HG03139 (cell line): ENCODE measurements at regions not wholly inside any gene's neighbourhood (a gene's known extent, or its start where the extent isn't known, plus 50 kb on each side); places are given as distances from the start of the nearest gene placed in this dataset.

Experiments used
- ATAC-seq: cut with Tn5 transposase; IDR thresholded peaks from one replicate; pipeline ENCODE4 v1.9.1; 2021; ENCODE audit not compliant: unreplicated experiment

DNA sequence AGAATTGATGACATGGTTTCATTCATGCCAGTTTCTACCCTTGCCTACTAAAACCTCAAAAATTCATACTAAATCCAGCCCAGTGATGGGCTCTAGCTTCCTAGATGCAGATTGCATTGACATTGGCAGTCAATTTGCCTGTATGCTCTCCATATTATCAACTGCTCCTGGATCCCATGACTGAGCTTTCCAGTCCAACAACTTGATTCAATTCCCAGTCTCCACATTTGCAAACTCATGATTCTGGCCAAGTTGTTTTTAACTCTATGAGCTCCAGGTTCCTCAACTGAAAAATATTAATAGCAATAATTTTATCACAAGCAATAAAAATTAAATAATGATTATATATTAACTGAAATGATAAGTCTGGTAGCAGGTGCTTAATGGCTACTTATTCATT is 51.0 kb upstream of the DSC1 start:
- no peak for ATAC-seq

DNA sequence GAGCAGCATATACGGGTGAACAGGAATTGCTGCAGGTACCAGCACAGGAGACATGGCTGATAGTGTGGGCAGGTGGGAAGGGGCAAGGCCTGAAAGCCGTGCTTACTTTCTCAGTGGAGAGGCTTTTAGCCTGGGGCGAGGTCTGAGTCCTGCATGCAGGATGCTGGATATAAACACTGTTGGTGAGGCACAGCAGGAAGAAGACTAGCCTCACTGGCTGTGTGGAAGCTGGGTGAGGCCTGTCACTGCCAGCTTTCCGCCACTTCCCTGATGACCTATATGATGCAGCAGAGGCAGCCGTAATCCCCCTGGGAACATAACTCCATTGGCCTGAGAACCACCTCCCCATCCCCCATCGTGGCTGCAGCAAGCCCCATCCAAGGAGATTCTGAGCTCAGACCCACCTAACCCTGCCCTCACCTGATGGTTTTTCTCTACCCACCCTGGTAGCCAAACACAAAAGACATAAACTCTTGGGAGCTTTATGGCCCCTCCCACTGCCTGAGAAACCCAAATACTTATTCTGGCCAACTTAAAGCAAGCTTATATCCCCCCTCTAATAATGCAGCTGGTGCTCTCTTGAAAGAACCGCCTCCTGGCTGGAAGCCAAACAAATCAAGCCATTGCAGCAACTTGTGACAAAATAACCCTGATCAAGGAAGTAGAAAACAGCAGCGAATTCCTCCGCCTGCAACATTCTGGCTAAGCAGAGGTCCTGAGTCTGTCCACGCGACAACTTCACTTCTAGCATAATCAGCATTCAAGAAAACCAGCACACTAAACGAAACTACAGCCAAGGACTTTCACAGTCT is 54.6 kb upstream of the DSC1 start:
- no peak for ATAC-seq

DNA sequence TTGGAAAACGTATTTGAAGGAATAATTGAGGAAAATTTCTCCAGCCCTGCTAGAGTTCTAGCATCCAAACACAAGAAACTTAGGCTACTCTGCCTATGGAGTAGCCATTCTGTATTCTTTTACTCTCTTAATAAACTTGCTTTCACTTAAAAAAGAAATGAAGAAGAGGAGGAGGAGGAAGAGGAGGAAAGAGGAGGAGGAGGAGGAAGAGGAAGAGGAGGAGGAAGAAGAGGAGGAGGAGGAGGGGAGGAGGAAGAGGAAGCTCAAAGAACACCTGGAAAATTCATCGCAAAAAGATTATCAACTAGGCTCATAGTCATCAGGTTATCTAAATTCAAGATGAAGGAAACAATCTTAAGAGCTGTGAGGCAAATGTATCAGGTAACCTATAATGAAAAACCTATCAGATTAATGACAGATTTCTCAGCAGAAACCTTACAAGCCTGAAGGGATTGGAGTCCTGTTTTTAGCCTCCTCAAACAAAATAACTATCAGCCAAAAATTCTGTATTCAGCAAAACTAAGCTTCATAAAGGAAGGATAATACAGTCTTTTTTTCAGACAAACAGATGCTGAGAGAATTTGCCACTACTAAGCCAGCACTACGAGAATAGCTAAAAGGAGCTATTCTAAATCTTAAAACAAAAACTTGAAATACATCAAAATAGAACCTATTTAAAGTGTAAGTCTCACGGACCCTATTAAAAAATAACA is 56.2 kb upstream of the DSC1 start:
- ATAC-seq, result no peak

DNA sequence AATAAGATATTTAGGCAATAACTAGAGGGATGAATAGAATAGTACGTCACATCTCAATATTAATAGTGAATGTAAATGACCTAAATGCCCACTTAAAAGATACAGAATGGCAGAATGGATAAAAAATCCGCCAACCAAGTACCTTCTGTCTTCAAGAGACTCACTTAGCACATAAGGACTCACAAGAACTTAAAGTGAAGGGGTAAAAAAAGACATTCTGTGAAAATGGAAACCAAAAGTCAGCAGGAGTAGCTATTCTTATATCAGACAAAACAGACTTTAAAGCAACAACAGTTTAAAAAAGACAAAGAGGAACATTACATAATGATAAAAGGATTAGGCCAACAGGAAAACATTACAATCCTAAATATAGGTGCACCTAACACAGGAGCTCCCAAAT is 56.7 kb upstream of the DSC1 start:
- ATAC-seq, result no peak

DNA sequence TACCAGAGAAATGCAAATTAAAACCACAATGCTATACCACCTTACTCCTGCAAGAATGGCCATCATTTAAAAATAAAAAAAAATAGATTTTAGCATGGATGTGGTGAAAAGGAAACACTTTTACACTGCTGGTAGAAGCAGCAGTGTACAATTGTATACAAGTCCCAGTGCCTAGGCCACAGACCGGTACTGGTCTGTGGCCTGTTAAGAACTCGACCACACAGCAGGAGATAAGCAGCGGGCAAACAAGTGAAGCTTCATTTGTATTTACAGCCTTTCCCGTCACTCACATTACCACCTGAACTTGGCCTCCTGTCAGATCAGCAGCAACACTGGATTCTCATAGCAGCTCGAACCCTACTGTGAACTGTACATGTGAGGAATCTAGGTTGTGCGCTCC is 60.7 kb upstream of the DSC1 start:
- no peak for ATAC-seq

DNA sequence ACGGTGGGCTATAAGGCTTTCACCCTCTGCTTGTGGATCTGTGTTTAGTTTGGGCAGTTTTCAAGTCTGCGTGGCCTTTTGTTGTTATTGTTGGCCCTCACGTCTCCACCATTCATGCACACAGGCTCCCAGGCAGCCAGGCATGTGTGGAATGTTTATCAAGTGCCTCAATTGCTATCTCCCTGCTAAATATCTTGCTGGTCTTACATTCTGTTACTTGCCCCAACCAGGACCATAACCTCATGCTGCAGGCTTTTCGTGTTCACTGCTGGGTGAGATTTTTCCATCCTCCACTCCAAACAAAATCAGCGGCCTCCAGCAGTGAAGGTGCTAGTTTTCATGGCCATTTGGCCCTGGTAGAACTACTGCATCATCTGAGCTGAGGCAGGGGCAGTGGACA is 63.0 kb upstream of the DSC1 start:
- no peak for ATAC-seq

DNA sequence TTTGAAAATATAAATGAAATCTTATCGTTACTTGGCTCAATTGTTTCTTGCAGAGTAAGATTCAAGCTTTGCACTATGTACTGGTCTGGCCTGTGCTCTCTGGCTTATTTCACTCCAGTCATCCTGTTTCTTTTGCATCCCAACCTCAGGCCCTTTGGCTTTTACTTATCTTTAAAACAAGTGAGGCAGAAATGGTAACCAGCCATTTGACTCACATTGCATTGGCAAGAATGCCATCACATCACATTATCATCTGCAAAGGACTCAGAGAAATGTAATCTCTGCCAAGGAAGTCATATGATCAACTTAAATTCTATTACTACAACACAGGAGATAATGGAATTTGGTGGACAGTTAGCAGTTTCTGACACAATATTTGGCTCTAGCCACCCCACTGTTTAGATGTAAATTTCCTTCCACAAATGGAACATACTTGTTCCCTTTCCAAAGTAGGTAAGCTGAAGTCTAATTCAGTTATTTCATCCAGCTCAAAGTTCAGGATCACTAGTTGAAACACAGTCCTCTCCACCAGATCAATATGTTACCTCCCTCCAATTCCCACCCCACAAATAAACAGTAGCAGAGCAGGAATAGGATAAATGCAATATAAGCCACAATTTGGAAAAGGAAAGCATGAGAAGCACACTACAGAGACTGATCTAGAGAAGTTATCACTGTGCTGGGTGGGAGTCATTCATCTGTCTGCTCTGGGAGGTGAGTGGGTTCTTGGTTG is 65.0 kb upstream of the DSC1 start:
- ATAC-seq, result no peak

- ATAC-seq, result no peak
These were observed 67.2 kb upstream of the DSC1 start for GRCh38 chr18:31229829-31230228.

DNA sequence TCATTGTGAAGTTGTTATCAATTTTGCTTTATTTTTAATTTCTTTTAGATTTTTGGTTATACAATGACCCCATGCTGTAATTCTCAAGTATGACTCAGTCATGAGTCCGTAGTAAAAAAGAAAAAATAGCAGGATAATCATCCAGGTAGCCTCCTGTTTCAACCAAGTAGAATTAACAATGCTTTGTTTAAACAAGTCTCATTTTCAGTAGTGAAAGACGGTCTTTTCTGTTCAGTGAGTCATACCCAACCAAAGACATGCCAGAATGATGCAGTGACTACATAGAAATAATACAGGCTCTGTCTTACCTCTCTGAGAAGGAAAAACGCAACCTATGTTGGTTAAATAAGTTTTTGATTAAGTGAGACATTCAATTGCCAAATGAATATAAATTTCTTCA is 67.8 kb upstream of the DSC1 start:
- no peak for ATAC-seq

GRCh38 chr18:31232013-31232412 is 69.4 kb upstream of the DSC1 start:
- ATAC-seq, result no peak

- no peak for ATAC-seq
These were observed 70.2 kb upstream of the DSC1 start for GRCh38 chr18:31232775-31233424.

DNA sequence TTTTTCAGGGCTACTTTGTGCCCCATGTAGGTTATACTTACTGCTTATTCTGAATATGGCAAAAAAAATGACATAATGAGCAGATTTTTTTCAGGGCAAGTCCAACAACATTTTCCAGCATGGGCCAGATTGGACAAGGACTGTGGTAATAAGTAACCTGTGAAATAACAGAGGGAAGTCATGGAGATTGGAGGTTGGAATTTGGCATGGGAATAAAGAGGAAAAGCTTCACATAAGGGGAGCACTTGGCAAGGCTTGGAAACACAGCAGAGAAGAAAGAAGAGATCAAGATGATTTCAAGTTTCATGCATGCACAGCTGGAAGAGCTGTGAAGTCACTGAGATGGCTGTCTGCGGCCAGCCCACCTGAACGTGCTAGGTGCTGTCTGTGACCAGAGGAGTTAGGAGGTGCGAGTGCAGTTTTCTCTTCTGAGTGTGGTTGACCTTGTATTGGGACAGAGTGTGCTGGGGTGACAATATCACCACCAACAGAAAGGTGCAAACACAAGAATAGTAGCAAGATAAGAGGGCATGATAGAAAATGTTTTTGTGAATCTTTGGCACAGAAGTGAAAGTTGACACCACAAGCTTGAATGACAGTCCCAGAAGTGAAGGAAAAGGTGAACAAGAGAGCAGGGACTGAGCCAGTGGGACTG is 71.1 kb upstream of the DSC1 start:
- no peak for ATAC-seq

GRCh38 chr18:31235856-31236255 is 73.2 kb upstream of the DSC1 start:
- ATAC-seq, result no peak

DNA sequence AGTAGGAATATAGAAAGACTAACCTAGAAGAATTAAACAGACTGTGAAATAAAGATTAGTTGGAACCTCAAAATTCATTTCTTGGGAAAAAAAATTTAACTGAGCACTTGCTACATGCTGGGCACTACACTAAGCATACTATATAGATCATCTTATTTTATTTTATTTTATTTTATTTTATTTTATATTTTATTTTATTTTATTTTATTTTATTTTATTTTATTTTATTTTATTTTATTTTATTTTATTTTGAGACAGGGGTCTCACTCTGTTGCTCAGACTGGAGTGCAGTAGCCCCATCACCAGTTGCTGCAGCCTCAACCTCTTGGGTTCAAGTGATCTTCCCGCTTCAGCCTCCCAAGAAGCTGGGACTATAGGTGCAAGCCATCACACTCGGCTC is 74.5 kb upstream of the DSC1 start:
- ATAC-seq, result no peak

DNA sequence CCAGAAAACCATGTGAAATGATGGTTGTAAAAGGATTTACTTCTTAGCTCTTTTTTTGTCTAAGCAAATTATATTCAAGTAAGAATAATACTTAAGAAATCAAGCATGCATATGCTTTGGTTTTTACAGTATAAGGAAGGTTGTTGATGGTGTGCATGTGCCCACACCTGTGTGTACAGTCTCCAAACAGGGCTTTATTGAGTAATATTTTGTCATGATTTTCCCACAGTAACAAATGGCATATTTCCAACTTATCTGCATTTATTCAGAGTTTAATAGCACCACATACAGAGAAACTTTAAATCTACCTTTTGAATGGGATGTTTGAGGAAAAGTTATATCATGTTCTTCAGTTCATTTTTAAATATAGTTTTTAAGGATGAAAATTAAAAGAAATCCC is 76.5 kb upstream of the DSG1 start:
- ATAC-seq, result no peak

DNA sequence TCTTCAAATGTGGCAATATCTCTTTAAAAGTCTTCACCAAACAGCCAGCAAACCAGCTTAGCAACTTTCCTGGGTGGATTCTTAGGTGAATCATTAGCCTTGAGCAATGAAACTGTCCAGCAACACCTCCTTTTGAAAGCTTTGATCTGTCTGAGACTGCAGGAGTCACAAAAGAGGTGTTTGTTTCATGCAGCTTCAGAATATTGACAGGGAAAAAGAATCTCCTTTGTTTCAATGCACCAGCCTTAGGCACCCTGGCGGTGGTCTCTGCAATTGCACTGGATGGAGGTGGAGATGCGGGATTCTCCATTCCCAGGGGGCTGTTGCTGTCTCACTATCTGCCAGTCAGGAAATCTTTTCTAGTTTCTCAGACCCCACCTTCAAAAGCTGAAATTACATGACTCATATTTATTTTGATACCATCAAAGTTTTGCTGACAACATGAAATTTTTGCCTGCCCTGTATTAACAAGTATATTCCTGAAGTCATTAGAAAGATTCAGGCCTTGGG is 76.0 kb upstream of the DSG1 start:
- ATAC-seq, result no peak

- ATAC-seq, result no peak
These were observed 74.0 kb upstream of the DSG1 start for GRCh38 chr18:31243740-31244512.

DNA sequence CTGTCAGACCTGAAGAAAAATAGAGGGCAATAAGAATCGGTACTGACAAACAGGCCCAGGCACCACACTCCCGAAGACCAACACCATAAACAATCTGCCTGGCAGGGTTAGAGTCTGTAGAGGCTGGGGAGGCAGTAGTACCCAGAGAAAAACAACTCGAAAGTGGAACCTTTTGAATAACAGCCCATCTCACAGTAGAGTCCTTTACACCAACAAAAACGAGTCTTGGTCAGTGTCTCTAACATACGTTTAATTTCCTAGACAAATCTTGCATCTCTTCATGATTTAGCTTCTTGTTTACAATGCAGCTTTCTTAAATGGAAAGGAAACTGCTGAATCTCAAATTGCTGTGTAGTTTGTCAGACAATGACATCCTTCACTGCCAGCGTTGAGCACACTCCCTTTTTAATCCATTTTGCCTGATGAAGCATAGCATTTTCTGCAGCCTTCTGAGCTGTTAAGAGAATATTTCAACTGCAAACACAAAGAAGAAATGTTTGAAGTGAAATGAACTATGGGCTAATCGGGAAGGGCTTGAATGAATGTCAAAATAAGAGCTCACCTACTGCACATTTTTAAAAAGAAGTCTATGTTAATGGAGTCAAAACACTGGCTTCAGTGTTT is 73.1 kb upstream of the DSG1 start:
- ATAC-seq, result no peak

DNA sequence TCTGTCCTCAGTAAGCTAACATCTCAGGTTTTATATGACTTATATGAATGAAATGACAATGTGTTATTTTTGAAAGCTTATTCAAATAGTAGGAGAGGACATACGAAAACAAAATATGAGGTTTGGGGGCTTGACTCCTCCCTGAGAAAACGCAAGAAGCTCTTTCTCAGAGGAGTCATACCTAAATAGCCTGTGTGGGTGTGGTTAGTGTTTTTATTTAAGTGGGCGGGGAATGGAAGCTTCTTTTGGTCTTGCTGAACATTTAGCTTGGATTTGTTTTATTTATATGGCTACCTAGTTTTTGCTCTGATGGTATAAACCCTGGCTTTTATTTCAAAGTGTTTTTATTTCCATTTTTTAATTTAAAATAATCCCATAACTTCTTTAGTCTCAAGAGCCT is 72.1 kb upstream of the DSG1 start:
- ATAC-seq, result no peak

GRCh38 chr18:31246460-31246859 is 71.5 kb upstream of the DSG1 start:
- no peak for ATAC-seq
